OCI-LY7 (cell line): ENCODE measurements at regions not wholly inside any gene's neighbourhood (a gene's known extent, or its start where the extent isn't known, plus 50 kb on each side); places are given as distances from the start of the nearest gene placed in this dataset.

ENCODE experiments used
- BruUV-seq: library from RNA; stranded (reverse); fragments of 400-500 nt; replicated peaks from 2 replicates; lab custom pipeline; 2021; lab: Mats Ljungman, UMichigan
- CTCF ChIA-PET: fragments of 300-600 bp; sonication (Branson Sonifier 250); formaldehyde crosslinking; loops from one replicate; lab custom pipeline; 2022; ENCODE audit warnings: antibody characterized with exemption; ENCODE audit not compliant: unreplicated experiment; lab: Charles Lee
- POLR2A ChIA-PET: fragments of 300-600 bp; sonication (Branson Sonifier 250); formaldehyde crosslinking; loops from one replicate; lab custom pipeline; 2022; ENCODE audit warnings: antibody characterized with exemption; lab: Charles Lee
- DNase-seq: peaks from one replicate; pipeline ENCODE4 v3.0.0-alpha.2; 2015; ENCODE audit warnings: low spot score
- H2AFZ ChIP-seq: fragments of 200-600 bp; sonication (generic), shearing (Covaris generic); 2 replicates; pipeline ENCODE4 v1.6.1; 2014; ENCODE audit warnings: mild to moderate bottlenecking, antibody characterized with exemption, low read length, moderate library complexity
- H3K27ac ChIP-seq: fragments of 200-600 bp; sonication (generic); 2 replicates; pipeline ENCODE4 v1.5.1; 2014; ENCODE audit warnings: mixed run types, low read depth, mild to moderate bottlenecking, moderate library complexity, low read length, inconsistent platforms; ENCODE audit not compliant: poor library complexity, severe bottlenecking
- H3K36me3 ChIP-seq: fragments of 200-600 bp; sonication (generic); 2 replicates; pipeline ENCODE4 v1.6.1; 2014; ENCODE audit warnings: mild to moderate bottlenecking, antibody characterized with exemption, low read length, moderate library complexity, mixed read lengths; ENCODE audit not compliant: insufficient read depth
- H3K4me1 ChIP-seq: fragments of 200-600 bp; sonication (generic); 2 replicates; pipeline ENCODE4 v1.5.1; 2014; ENCODE audit warnings: mild to moderate bottlenecking, low read length; ENCODE audit not compliant: insufficient read depth, poor library complexity, severe bottlenecking
- H3K4me2 ChIP-seq: fragments of 200-600 bp; sonication (generic); 2 replicates; pipeline ENCODE4 v1.6.1; 2014; ENCODE audit warnings: mild to moderate bottlenecking, low read length
- H3K4me3 ChIP-seq: fragments of 200-600 bp; sonication (generic); 2 replicates; pipeline ENCODE4 v1.5.1; 2014; ENCODE audit warnings: mild to moderate bottlenecking, low read depth, low read length; ENCODE audit not compliant: poor library complexity, severe bottlenecking
- H3K79me2 ChIP-seq: fragments of 200-600 bp; sonication (generic); 2 replicates; pipeline ENCODE4 v1.6.1; 2016; ENCODE audit warnings: low read depth, mild to moderate bottlenecking, low read length, moderate library complexity, mixed read lengths; ENCODE audit not compliant: insufficient read depth
- H3K9me2 ChIP-seq: fragments of 200-600 bp; sonication (generic); 2 replicates; pipeline ENCODE4 v1.6.1; 2016; ENCODE audit warnings: mild to moderate bottlenecking, low read length, mixed read lengths; ENCODE audit not compliant: insufficient read depth
- H3K9me3 ChIP-seq: fragments of 200-600 bp; sonication (generic); 2 replicates; pipeline ENCODE4 v1.6.1; 2014; ENCODE audit warnings: mild to moderate bottlenecking, mixed run types, low read length, mixed read lengths
- H4K20me1 ChIP-seq: fragments of 200-600 bp; sonication (generic); 2 replicates; pipeline ENCODE4 v1.6.1; 2014; ENCODE audit warnings: mild to moderate bottlenecking, antibody characterized with exemption, low read length, moderate library complexity, mixed read lengths; ENCODE audit not compliant: insufficient read depth
- EZH2phosphoT487 ChIP-seq: fragments of 200-600 bp; sonication (generic); IDR thresholded peaks from 2 replicates; pipeline ENCODE4 v1.6.1; 2018; ENCODE audit warnings: low read depth, borderline replicate concordance, mild to moderate bottlenecking, mixed run types, antibody characterized with exemption, low read length, moderate library complexity, mixed read lengths
- intact Hi-C: fragments of 100-400 bp; cut with micrococcal nuclease; formaldehyde crosslinking; loops from one replicate; pipeline ENCODE4 v1.10.0; 2022; ENCODE audit not compliant: unreplicated experiment
- TF ChIP-seq, protein P1 (sequence below): fragments of 200-600 bp; sonication (generic); conservative IDR thresholded peaks from 2 replicates; pipeline ENCODE4 v1.5.1; 2014; ENCODE audit warnings: mild to moderate bottlenecking, antibody characterized with exemption, low read length, moderate library complexity, mixed read lengths

DNA sequence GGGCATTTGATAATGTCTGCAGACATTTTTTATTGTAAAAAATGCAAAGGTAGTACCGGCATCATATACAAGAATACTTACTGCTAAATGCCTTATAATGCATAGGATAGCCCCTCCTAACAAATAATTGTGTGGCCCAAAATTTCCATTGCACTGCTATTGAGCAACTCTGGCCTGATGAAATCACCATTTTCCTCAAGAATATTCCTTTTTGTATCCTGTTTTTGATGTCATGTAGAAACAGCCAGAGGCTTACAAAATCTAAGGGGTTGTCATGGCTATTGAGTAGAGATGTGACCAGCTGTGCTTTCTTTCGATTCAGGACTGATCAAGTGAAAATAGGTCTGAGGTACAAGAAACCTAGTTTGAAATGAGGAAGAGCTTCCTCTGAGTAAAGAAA is 854.3 kb downstream of the KCNA4 start:
- no TSS peak for BruUV-seq
- H3K9me2 ChIP-seq, result no peaks in the 10 kb centered on the region
- DNase-seq, result no peak
- no peaks in the 10 kb centered on the region for H3K4me1 ChIP-seq
- H3K9me3 ChIP-seq, result no peaks in the 10 kb centered on the region
- no peaks in the 10 kb centered on the region for H4K20me1 ChIP-seq
- H3K4me2 ChIP-seq, result no peak overlapping the region
- intact Hi-C loops, result no loop called here
- H3K36me3 ChIP-seq, result no peaks in the 10 kb centered on the region
- no peak for TF ChIP-seq EZH2phosphoT487
- TF ChIP-seq, protein P1, sequence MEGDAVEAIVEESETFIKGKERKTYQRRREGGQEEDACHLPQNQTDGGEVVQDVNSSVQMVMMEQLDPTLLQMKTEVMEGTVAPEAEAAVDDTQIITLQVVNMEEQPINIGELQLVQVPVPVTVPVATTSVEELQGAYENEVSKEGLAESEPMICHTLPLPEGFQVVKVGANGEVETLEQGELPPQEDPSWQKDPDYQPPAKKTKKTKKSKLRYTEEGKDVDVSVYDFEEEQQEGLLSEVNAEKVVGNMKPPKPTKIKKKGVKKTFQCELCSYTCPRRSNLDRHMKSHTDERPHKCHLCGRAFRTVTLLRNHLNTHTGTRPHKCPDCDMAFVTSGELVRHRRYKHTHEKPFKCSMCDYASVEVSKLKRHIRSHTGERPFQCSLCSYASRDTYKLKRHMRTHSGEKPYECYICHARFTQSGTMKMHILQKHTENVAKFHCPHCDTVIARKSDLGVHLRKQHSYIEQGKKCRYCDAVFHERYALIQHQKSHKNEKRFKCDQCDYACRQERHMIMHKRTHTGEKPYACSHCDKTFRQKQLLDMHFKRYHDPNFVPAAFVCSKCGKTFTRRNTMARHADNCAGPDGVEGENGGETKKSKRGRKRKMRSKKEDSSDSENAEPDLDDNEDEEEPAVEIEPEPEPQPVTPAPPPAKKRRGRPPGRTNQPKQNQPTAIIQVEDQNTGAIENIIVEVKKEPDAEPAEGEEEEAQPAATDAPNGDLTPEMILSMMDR, result no peak
- H3K27ac ChIP-seq, result no peak overlapping the region
- POLR2A ChIA-PET, result interaction anchor here (0.5 to 1.0 kb wide), 2 partner anchors 27 to 102 kb away, joined by 3 to 4 read pairs; no protein-coding TSS in a partner anchor
- no peaks in the 10 kb centered on the region for H3K79me2 ChIP-seq
- no peak overlapping the region for H3K4me3 ChIP-seq
- H2AFZ ChIP-seq, result no peak overlapping the region
- CTCF ChIA-PET, result no interaction called here

DNA sequence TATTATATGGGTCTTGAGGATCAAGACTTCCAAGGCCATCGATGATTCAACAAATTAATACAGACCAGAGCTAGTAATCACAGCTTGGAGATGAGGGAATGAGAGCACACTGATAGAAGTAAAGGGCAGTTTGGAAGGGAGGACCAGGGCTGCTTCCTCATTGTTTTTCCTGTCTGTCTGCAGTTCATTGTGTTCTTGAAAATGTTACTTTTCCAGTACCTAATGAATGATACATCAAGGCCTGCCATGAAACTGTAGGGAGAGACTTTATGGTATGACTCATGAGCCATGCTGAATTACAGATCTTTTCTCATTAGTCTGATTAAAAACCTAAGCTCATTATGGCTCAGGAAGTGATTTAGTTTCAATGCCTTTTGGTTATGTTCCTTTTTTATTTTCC is 855.6 kb downstream of the KCNA4 start:
- intact Hi-C loops, result no loop called here
- Histone ChIP-seq H3K9me3 (no peaks in the 10 kb centered on the region), H3K79me2 (no peaks in the 10 kb centered on the region), H3K4me1 (no peaks in the 10 kb centered on the region), H3K4me3 (no peak overlapping the region), H3K27ac (no peak overlapping the region), H2AFZ (no peak overlapping the region), H3K36me3 (no peaks in the 10 kb centered on the region), H4K20me1 (no peaks in the 10 kb centered on the region), H3K4me2 (no peak overlapping the region), H3K9me2 (no peaks in the 10 kb centered on the region)
- ChIA-PET POLR2A (no interaction called here), CTCF (no interaction called here)
- no peak for DNase-seq
- TF ChIP-seq, protein P1, result no peak
- TF ChIP-seq EZH2phosphoT487, result no peak
- BruUV-seq, result no TSS peak

DNA sequence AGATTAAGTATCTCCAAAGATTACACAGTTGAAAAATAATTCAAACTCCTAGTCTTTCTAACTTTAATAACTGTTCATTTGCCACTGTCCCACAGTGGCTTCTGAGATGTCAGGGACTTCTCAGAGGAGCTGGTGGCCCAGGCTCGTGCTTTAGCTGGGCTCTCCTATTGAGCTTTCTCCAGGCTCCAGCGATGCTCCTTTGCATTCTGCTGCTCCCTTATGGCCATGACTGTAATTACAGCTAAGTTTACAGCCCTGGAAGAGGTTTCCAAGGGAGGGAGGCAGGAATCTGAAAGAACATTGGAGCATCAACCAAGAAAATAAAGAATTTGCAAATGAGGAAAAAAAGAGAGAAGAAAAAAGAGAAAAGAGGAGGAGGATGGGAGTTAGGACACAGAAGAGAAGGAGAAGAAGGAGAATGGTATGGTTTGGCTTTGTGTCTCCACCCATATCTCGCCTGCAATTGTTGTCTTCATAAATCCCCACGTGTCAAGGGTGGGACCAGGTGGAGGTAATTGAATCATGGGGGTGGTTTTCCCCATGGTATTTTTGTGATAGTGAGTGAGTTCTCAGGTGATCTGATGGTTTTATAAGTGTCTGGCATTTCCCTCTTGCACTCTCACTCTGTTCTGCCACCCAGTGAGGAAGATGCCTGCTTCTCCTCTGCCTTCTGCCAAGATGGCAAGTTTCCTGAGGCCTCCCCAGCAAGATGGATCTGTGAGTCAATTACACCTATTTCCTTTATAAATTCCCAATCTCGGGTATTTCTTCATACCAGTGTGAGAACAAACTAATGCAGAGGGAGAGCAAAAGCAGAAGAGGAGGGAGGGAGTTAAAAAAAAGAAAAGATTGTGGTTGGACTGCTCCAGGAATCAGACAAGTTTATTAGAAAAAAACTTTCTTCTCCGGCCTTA is 857.0 kb downstream of the KCNA4 start:
- H3K4me3 ChIP-seq, result no peak overlapping the region
- H3K9me2 ChIP-seq, result no peaks in the 10 kb centered on the region
- no peaks in the 10 kb centered on the region for H3K4me1 ChIP-seq
- no peaks in the 10 kb centered on the region for H4K20me1 ChIP-seq
- no peaks in the 10 kb centered on the region for H3K9me3 ChIP-seq
- ChIA-PET POLR2A (interaction anchor here (0.8 kb wide), 1 partner anchor 214 kb away, joined by 3 read pairs; no protein-coding TSS in a partner anchor), CTCF (no interaction called here)
- TF ChIP-seq EZH2phosphoT487, result no peak
- TF ChIP-seq, protein P1, result peak; percentile 77
- intact Hi-C loops, result loop anchor here (5.0 kb wide), 1 partner anchor 1463 kb away; no protein-coding TSS in a partner anchor
- no peaks in the 10 kb centered on the region for H3K79me2 ChIP-seq
- no peak overlapping the region for H2AFZ ChIP-seq
- DNase-seq, result peak; percentile 21
- H3K27ac ChIP-seq, result no peak overlapping the region
- no TSS peak for BruUV-seq
- H3K36me3 ChIP-seq, result no peaks in the 10 kb centered on the region
- no peak overlapping the region for H3K4me2 ChIP-seq
